Hematopoietic multipotent progenitor cell treated with erythropoietin and hydrocortisone succinate and interleukin-3 and kit ligand, for 6 days (in vitro differentiated cells): ENCODE measurements at regions not wholly inside any gene's neighbourhood (a gene's known extent, or its start where the extent isn't known, plus 50 kb on each side); places are given as distances from the start of the nearest gene placed in this dataset.

Experiments
- DNase-seq: peaks from one replicate; pipeline ENCODE4 v3.0.0-alpha.2; 2015

GRCh38 chr2:100767810-100768806 lies 51.8 kb upstream of the NPAS2 start:
- DNase-seq = no peak
